Suppressor macrophage (primary cell): ENCODE measurements at regions not wholly inside any gene's neighbourhood (a gene's known extent, or its start where the extent isn't known, plus 50 kb on each side); places are given as distances from the start of the nearest gene placed in this dataset.

ENCODE experiments used
- DNase-seq, 4 experiments: peaks; one replicate each; pipeline ENCODE4 v3.0.0-alpha.2; 2020 to 2022

- peak in 3 of 4 experiments; percentile 0 to 33 (median 17) for DNase-seq
These were observed 1147.9 kb downstream of the NLGN4X start for GRCh38 chrX:5080791-5081190.

- no peak for DNase-seq
These were observed 1160.1 kb downstream of the NLGN4X start for GRCh38 chrX:5068550-5068949.

GRCh38 chrX:5057786-5058185 is 1170.9 kb downstream of the NLGN4X start:
- no peak for DNase-seq

- DNase-seq: no peak
These were observed 1173.8 kb downstream of the NLGN4X start for GRCh38 chrX:5054852-5055251.

- peak; percentile 61 to 76 (median 69) for DNase-seq
These were observed 1176.7 kb downstream of the NLGN4X start for GRCh38 chrX:5051831-5052491.

- DNase-seq: no peak
These were observed 1186.1 kb downstream of the NLGN4X start for GRCh38 chrX:5042563-5042962.

- no peak for DNase-seq
These were observed 1196.9 kb downstream of the NLGN4X start for GRCh38 chrX:5031792-5032191.

GRCh38 chrX:5015451-5015850 is 1213.2 kb downstream of the NLGN4X start:
- no peak for DNase-seq

- DNase-seq: no peak
These were observed 1233.8 kb downstream of the NLGN4X start for GRCh38 chrX:4994855-4995254.

- no peak for DNase-seq
These were observed 1250.1 kb downstream of the NLGN4X start for GRCh38 chrX:4978613-4979012.

- DNase-seq: no peak
These were observed 1257.0 kb downstream of the NLGN4X start for GRCh38 chrX:4971646-4972045.

- DNase-seq: no peak
These were observed 1250.7 kb upstream of the PRKX start for GRCh38 chrX:4964112-4964511.

- no peak for DNase-seq
These were observed 1250.0 kb upstream of the PRKX start for GRCh38 chrX:4963432-4963831.

GRCh38 chrX:4944767-4945166 is 1231.3 kb upstream of the PRKX start:
- DNase-seq: no peak

GRCh38 chrX:4936315-4936714 is 1222.9 kb upstream of the PRKX start:
- peak; percentile 0 to 47 (median 25) for DNase-seq

GRCh38 chrX:4935846-4936245 is 1222.4 kb upstream of the PRKX start:
- DNase-seq: peak; percentile 71 to 89 (median 82)

GRCh38 chrX:4935401-4935800 is 1222.0 kb upstream of the PRKX start:
- peak in 2 of 4 experiments; percentile 28 to 39 for DNase-seq

- DNase-seq: no peak
These were observed 1219.3 kb upstream of the PRKX start for GRCh38 chrX:4932790-4933189.

GRCh38 chrX:4930426-4930825 is 1217.0 kb upstream of the PRKX start:
- DNase-seq: no peak

GRCh38 chrX:4925911-4926310 is 1212.5 kb upstream of the PRKX start:
- peak in 2 of 4 experiments; percentile 5 to 33 for DNase-seq

- DNase-seq: peak; percentile 0 to 56 (median 33)
These were observed 1195.9 kb upstream of the PRKX start for GRCh38 chrX:4909348-4909747.

GRCh38 chrX:4905576-4905975 is 1192.1 kb upstream of the PRKX start:
- peak in 3 of 4 experiments; percentile 0 to 12 (median 3) for DNase-seq

GRCh38 chrX:4881277-4881676 is 1167.8 kb upstream of the PRKX start:
- DNase-seq: no peak

- no peak for DNase-seq
These were observed 1165.2 kb upstream of the PRKX start for GRCh38 chrX:4878640-4879039.

GRCh38 chrX:4876268-4876667 is 1162.8 kb upstream of the PRKX start:
- DNase-seq: peak in 3 of 4 experiments; percentile 1 to 21 (median 1)
